GM10266 (cell line): ENCODE measurements at regions not wholly inside any gene's neighbourhood (a gene's known extent, or its start where the extent isn't known, plus 50 kb on each side); places are given as distances from the start of the nearest gene placed in this dataset.

ENCODE experiments used
- DNase-seq: peaks from one replicate; pipeline ENCODE4 v3.0.0; 2012; ENCODE audit errors: extremely low spot score
- TF ChIP-seq, protein P1 (sequence below): IDR thresholded peaks from 2 replicates; pipeline ENCODE4 v1.5.1; 2012; ENCODE audit warnings: mild to moderate bottlenecking, low read depth; ENCODE audit not compliant: control insufficient read depth, insufficient read depth; ENCODE audit errors: missing control alignments

DNA sequence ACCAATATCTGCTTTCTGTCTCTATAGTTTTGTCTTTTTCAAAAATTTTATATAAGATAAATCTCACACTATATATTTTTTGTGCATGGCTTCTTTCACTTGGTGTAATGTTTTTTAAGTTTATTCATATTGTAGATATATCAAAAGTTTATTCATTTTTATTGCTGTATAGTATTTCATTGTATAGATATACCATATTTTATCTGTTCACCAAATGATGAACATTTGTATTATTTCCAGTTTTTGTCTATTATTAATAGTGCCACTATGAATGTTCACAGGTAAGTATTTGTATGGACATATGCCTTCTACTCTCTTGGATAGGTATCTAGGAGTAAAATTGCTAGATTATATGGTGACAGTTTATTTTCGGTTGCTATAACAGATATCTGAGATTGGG, 289.5 kb upstream of the CITED2 start:
- no peak for DNase-seq
- TF ChIP-seq, protein P1, sequence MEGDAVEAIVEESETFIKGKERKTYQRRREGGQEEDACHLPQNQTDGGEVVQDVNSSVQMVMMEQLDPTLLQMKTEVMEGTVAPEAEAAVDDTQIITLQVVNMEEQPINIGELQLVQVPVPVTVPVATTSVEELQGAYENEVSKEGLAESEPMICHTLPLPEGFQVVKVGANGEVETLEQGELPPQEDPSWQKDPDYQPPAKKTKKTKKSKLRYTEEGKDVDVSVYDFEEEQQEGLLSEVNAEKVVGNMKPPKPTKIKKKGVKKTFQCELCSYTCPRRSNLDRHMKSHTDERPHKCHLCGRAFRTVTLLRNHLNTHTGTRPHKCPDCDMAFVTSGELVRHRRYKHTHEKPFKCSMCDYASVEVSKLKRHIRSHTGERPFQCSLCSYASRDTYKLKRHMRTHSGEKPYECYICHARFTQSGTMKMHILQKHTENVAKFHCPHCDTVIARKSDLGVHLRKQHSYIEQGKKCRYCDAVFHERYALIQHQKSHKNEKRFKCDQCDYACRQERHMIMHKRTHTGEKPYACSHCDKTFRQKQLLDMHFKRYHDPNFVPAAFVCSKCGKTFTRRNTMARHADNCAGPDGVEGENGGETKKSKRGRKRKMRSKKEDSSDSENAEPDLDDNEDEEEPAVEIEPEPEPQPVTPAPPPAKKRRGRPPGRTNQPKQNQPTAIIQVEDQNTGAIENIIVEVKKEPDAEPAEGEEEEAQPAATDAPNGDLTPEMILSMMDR, result no peak

GRCh38 chr6:139659711-139660110, 285.3 kb upstream of the CITED2 start:
- TF ChIP-seq, protein P1, result no peak
- no peak for DNase-seq

- TF ChIP-seq, protein P1, result no peak
- DNase-seq, result no peak
These were observed 284.7 kb upstream of the CITED2 start for GRCh38 chr6:139659196-139659595.

- TF ChIP-seq, protein P1, result no peak
- DNase-seq, result no peak
These were observed 282.7 kb upstream of the CITED2 start for GRCh38 chr6:139657119-139657518.

DNA sequence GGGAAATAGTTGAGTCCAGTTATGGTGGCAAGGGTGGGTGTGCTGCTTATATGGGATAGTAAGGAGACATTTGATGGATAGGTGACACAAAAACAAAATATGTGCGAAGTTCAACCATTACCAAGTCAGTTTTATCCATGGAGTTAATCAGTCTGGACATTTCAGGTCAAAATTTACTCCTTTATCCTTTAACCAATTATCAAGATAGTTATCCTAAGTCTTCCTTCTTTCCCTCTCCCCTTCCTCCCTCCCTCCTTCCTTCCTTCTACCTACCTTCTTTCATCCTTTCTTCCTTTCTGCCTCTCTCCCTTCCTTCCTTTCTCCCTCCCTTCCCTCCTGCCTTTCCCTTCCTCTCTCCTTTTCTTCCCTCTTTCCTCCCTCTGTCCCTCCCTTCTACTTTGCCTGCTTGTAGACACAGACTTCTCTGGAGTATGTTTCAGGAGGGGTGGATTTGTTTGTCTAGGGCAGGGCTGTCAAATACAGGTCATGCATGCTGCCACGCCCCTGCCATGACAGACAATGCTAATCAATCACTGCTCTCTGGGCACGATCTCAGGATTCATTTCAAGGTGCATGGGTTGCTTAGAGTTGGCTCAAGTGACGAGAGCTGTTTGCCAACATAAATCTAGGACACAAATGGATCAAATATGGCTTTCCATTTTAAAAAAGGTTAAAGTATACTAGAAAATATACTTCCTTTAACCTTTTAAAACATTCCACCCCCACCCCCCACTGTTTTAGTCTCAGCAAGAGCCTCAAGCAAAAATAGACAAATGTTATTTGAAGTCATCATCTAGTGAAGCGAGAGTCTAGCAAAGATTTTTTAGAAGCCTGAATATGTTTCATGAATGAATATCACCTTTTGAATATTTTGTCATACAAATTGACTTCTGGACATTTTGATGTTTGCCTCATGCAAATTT, 281.6 kb upstream of the CITED2 start:
- no peak for DNase-seq
- TF ChIP-seq, protein P1, result no peak

GRCh38 chr6:139654888-139655782, 280.7 kb upstream of the CITED2 start:
- DNase-seq, result no peak
- TF ChIP-seq, protein P1, result no peak
